Stomach (tissue), 4 donors: ENCODE measurements at regions not wholly inside any gene's neighbourhood (a gene's known extent, or its start where the extent isn't known, plus 50 kb on each side); places are given as distances from the start of the nearest gene placed in this dataset.

ENCODE experiments used
- CTCF ChIP-seq, 7 experiments: fragments of 450-650 bp in 4 of 7; fragments of 200-600 bp in 3 of 7; sonication (generic) in 3 of 7; IDR thresholded peaks; one replicate each; pipeline ENCODE4 v1.5.1; 2016 to 2019; ENCODE audit warnings: antibody characterized with exemption in 7 of 7, control low read depth in 2 of 7, mild to moderate bottlenecking in 1 of 7
- POLR2A ChIP-seq, 4 donors: fragments of 450-650 bp; IDR thresholded peaks; one replicate each; pipeline ENCODE4 v1.6.1; 2016; ENCODE audit warnings: antibody characterized with exemption in 4 of 4, control low read depth in 2 of 4, mild to moderate bottlenecking in 1 of 4, moderate library complexity in 1 of 4

DNA sequence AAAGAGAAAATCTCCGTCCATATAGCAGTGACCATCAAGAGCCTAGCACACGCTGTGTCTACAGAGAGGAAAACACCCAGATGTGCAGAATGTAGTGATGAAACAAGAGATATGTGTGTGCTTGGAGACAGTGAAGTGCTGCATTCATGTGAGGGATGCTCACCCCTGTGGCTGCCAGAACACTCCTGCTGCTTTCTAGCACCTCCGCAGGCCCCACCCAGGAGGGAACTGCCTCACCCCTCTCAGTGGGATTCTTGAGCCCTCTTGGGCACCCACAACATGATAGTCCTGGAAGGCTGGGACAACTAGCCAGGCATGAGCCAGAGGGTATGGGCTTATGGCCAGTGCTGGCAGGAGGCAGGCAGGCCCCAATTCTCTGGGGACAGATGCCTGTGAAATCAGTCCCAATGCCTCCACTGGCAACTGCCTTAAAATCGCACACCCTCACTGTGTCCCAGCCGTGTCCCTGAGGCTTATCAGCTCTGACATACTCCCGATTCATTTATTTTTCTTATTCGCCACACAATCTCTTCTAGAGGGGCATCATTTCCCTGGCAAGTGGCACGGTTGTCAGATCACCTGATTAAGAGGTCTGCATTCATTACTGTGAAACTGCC is 73.2 kb upstream of the FSTL4 start:
- no peak for TF ChIP-seq CTCF (IDR thresholded peaks at IDR 0.05)
- no peak for TF ChIP-seq POLR2A (IDR thresholded peaks at IDR 0.05)
